HG03342 (cell line): ENCODE measurements at regions not wholly inside any gene's neighbourhood (a gene's known extent, or its start where the extent isn't known, plus 50 kb on each side); places are given as distances from the start of the nearest gene placed in this dataset.

ENCODE experiments used
- ATAC-seq: cut with Tn5 transposase; IDR thresholded peaks from one replicate; pipeline ENCODE4 v1.9.1; 2021; ENCODE audit warnings: mild to moderate bottlenecking, moderate library complexity; ENCODE audit not compliant: unreplicated experiment

GRCh38 chr11:122285070-122285988 is 169.3 kb upstream of the BLID start:
- ATAC-seq = no peak

GRCh38 chr11:122280870-122281269 is 164.9 kb upstream of the BLID start:
- no peak for ATAC-seq

GRCh38 chr11:122279194-122279593 is 163.2 kb upstream of the BLID start:
- ATAC-seq = no peak

- no peak for ATAC-seq
These were observed 161.5 kb upstream of the BLID start for GRCh38 chr11:122277493-122277892.

- no peak for ATAC-seq
These were observed 160.2 kb upstream of the BLID start for GRCh38 chr11:122276221-122276620.

GRCh38 chr11:122275508-122275907 is 159.5 kb upstream of the BLID start:
- no peak for ATAC-seq

GRCh38 chr11:122273476-122274191 is 157.6 kb upstream of the BLID start:
- no peak for ATAC-seq

GRCh38 chr11:122271745-122272144 is 155.7 kb upstream of the BLID start:
- ATAC-seq = no peak

GRCh38 chr11:122271137-122271536 is 155.1 kb upstream of the BLID start:
- no peak for ATAC-seq

GRCh38 chr11:122270535-122270934 is 154.5 kb upstream of the BLID start:
- no peak for ATAC-seq

- ATAC-seq = no peak
These were observed 153.8 kb upstream of the BLID start for GRCh38 chr11:122269824-122270223.

- ATAC-seq = no peak
These were observed 152.7 kb upstream of the BLID start for GRCh38 chr11:122268601-122269130.

GRCh38 chr11:122267602-122268001 is 151.6 kb upstream of the BLID start:
- no peak for ATAC-seq

GRCh38 chr11:122265981-122266380 is 150.0 kb upstream of the BLID start:
- ATAC-seq = no peak

- ATAC-seq = no peak
These were observed 148.1 kb upstream of the BLID start for GRCh38 chr11:122264121-122264520.

GRCh38 chr11:122261546-122261945 is 145.5 kb upstream of the BLID start:
- ATAC-seq = no peak

GRCh38 chr11:122259195-122259821 is 143.3 kb upstream of the BLID start:
- ATAC-seq = no peak

GRCh38 chr11:122258446-122259194 is 142.6 kb upstream of the BLID start:
- ATAC-seq = no peak

- ATAC-seq = no peak
These were observed 137.7 kb upstream of the BLID start for GRCh38 chr11:122253589-122254231.

- no peak for ATAC-seq
These were observed 132.9 kb upstream of the BLID start for GRCh38 chr11:122248939-122249338.
